OCI-LY1 (cell line): ENCODE measurements at regions not wholly inside any gene's neighbourhood (a gene's known extent, or its start where the extent isn't known, plus 50 kb on each side); places are given as distances from the start of the nearest gene placed in this dataset.

ENCODE experiments used
- H2AFZ ChIP-seq: fragments of 200-600 bp; sonication (generic), shearing (Covaris generic); 2 replicates; pipeline ENCODE4 v1.6.0; 2014; ENCODE audit warnings: antibody characterized with exemption, mild to moderate bottlenecking, low read length
- H3F3A ChIP-seq: fragments of 200-600 bp; sonication (generic), shearing (Covaris generic); 2 replicates; pipeline ENCODE4 v1.6.0; 2014; ENCODE audit warnings: mild to moderate bottlenecking, antibody characterized with exemption, low read length, moderate library complexity; ENCODE audit not compliant: insufficient read depth
- H3K27ac ChIP-seq: fragments of 200-600 bp; sonication (generic); 2 replicates; pipeline ENCODE4 v1.5.1; 2014; ENCODE audit warnings: low read length, mixed run types, mild to moderate bottlenecking, low read depth; ENCODE audit not compliant: poor library complexity, severe bottlenecking
- H3K27me3 ChIP-seq: fragments of 200-600 bp; sonication (generic); 2 replicates; pipeline ENCODE4 v1.6.0; 2014; ENCODE audit warnings: antibody characterized with exemption, mild to moderate bottlenecking, low read length, moderate library complexity; ENCODE audit not compliant: insufficient read depth
- H3K36me3 ChIP-seq: fragments of 200-600 bp; sonication (generic); 2 replicates; pipeline ENCODE4 v1.6.1; 2014; ENCODE audit warnings: mild to moderate bottlenecking, antibody characterized with exemption, low read length, moderate library complexity, mixed read lengths; ENCODE audit not compliant: insufficient read depth
- H3K4me1 ChIP-seq: fragments of 200-600 bp; sonication (generic); 2 replicates; pipeline ENCODE4 v1.5.1; 2014; ENCODE audit warnings: mild to moderate bottlenecking, low read length, moderate library complexity; ENCODE audit not compliant: insufficient read depth, severe bottlenecking
- H3K4me2 ChIP-seq: fragments of 200-600 bp; sonication (generic), shearing (Covaris generic); 2 replicates; pipeline ENCODE4 v1.6.1; 2014; ENCODE audit warnings: low read length
- H3K4me3 ChIP-seq: fragments of 200-600 bp; sonication (generic); 2 replicates; pipeline ENCODE4 v1.5.1; 2014; ENCODE audit warnings: low read length, low read depth, mild to moderate bottlenecking, mixed read lengths; ENCODE audit not compliant: poor library complexity, severe bottlenecking
- H3K79me2 ChIP-seq: fragments of 200-600 bp; shearing (Covaris generic); 2 replicates; pipeline ENCODE4 v1.6.1; 2016; ENCODE audit warnings: mixed run types, low read length, mixed read lengths; ENCODE audit not compliant: insufficient read depth
- H3K9ac ChIP-seq: fragments of 200-600 bp; sonication (generic), shearing (Covaris generic); 2 replicates; pipeline ENCODE4 v1.6.1; 2014; ENCODE audit warnings: mild to moderate bottlenecking, low read length, mixed read lengths
- H3K9me2 ChIP-seq: fragments of 200-600 bp; sonication (generic), shearing (Covaris generic); 2 replicates; pipeline ENCODE4 v1.6.1; 2014; ENCODE audit warnings: low read depth, mild to moderate bottlenecking, low read length, mixed read lengths
- H3K9me3 ChIP-seq: fragments of 200-600 bp; shearing (Covaris generic); 2 replicates; pipeline ENCODE4 v1.6.1; 2014; ENCODE audit warnings: low read length, mixed read lengths
- H4K20me1 ChIP-seq: fragments of 200-600 bp; sonication (generic), shearing (Covaris generic); 2 replicates; pipeline ENCODE4 v1.6.0; 2016; ENCODE audit warnings: mild to moderate bottlenecking, low read length; ENCODE audit not compliant: insufficient read depth
- EZH2 ChIP-seq: fragments of 200-600 bp; sonication (generic), shearing (Covaris generic); IDR thresholded peaks from 2 replicates; pipeline ENCODE4 v1.8.0; 2017; ENCODE audit warnings: borderline replicate concordance, mixed run types, mild to moderate bottlenecking, antibody characterized with exemption, low read length, moderate library complexity, mixed read lengths
- TF ChIP-seq, protein P1 (sequence below): fragments of 200-600 bp; sonication (generic), shearing (Covaris generic); IDR thresholded peaks from 2 replicates; pipeline ENCODE4 v1.5.1; 2017; ENCODE audit warnings: mild to moderate bottlenecking, antibody characterized with exemption, low read length, moderate library complexity, mixed read lengths

DNA sequence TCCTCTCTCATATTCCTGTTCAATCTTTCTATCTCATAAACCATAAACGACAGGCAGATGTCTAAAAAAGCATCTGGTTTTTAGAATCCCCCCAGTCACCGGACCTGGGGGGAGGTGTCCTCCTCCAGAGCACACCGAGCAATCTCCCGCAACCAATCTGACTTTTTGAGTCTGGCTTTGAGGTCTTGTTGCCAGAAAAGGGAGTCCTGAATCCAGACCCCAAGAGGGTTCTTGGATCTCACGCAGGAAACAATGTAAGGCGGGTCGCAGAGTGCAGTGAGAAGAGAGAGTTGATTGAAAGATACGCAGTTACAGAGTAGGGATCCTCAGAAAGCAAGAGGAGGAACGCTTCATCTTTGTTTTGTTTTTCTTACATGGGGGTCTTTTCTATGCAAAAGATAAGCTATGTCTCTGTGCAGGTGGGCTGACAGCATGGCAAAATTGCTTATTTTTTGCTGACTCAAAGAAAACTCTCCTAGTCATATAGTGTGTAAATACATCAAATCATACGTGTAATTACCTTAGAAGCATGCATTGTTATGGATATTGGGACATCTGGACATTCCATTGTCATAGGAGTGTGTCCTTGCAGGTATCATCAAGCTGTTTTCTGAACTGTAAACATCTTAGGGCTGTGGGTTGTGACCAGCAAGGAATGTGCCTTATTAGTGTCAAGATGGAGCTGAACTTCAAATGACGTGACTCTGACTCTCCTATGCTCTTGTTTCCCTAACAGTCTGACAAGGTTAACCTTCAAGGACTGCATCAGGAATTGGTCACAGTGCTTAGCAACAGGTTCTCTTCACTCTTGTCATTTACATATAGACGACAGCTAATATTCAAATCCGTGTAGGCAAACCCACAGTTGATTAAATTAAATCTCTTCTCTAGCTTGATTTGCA is 159.3 kb upstream of the DAPK1 start:
- H3K27me3 ChIP-seq = peaks cover 4% of the 10 kb centered on the region; the same call in 1 of the 2 replicates
- no peaks in the 10 kb centered on the region for H3K4me1 ChIP-seq
- no peaks in the 10 kb centered on the region for H3F3A ChIP-seq
- no peaks in the 10 kb centered on the region for H3K36me3 ChIP-seq
- no peaks in the 10 kb centered on the region for H3K79me2 ChIP-seq
- H3K9ac ChIP-seq = no peak overlapping the region
- H3K4me3 ChIP-seq = no peak overlapping the region
- H3K9me3 ChIP-seq = no peaks in the 10 kb centered on the region
- H4K20me1 ChIP-seq = no peaks in the 10 kb centered on the region
- TF ChIP-seq EZH2 = no peak
- TF ChIP-seq, protein P1, sequence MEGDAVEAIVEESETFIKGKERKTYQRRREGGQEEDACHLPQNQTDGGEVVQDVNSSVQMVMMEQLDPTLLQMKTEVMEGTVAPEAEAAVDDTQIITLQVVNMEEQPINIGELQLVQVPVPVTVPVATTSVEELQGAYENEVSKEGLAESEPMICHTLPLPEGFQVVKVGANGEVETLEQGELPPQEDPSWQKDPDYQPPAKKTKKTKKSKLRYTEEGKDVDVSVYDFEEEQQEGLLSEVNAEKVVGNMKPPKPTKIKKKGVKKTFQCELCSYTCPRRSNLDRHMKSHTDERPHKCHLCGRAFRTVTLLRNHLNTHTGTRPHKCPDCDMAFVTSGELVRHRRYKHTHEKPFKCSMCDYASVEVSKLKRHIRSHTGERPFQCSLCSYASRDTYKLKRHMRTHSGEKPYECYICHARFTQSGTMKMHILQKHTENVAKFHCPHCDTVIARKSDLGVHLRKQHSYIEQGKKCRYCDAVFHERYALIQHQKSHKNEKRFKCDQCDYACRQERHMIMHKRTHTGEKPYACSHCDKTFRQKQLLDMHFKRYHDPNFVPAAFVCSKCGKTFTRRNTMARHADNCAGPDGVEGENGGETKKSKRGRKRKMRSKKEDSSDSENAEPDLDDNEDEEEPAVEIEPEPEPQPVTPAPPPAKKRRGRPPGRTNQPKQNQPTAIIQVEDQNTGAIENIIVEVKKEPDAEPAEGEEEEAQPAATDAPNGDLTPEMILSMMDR = no peak
- H3K4me2 ChIP-seq = no peak overlapping the region
- H3K27ac ChIP-seq = no peak overlapping the region
- no peak overlapping the region for H2AFZ ChIP-seq
- no peaks in the 10 kb centered on the region for H3K9me2 ChIP-seq

GRCh38 chr9:87340391-87340790 is 157.3 kb upstream of the DAPK1 start:
- Histone ChIP-seq H3K4me1 (no peaks in the 10 kb centered on the region), H3K4me3 (no peak overlapping the region), H3K4me2 (no peak overlapping the region), H3K27me3 (peaks cover 4% of the 10 kb centered on the region; the same call in 1 of the 2 replicates), H3K36me3 (no peaks in the 10 kb centered on the region), H3K79me2 (no peaks in the 10 kb centered on the region), H3F3A (no peaks in the 10 kb centered on the region), H3K9me3 (no peaks in the 10 kb centered on the region), H2AFZ (no peak overlapping the region), H3K9ac (no peak overlapping the region), H4K20me1 (no peaks in the 10 kb centered on the region), H3K27ac (no peak overlapping the region), H3K9me2 (no peaks in the 10 kb centered on the region)
- no peak for TF ChIP-seq EZH2
- TF ChIP-seq, protein P1 = no peak

GRCh38 chr9:87342743-87343142 is 154.9 kb upstream of the DAPK1 start:
- H3K79me2 ChIP-seq = no peaks in the 10 kb centered on the region
- no peak overlapping the region for H3K27ac ChIP-seq
- no peaks in the 10 kb centered on the region for H3K4me1 ChIP-seq
- H3K4me2 ChIP-seq = no peak overlapping the region
- no peaks in the 10 kb centered on the region for H3K9me2 ChIP-seq
- no peak overlapping the region for H3K4me3 ChIP-seq
- no peaks in the 10 kb centered on the region for H3K27me3 ChIP-seq
- H2AFZ ChIP-seq = no peak overlapping the region
- no peaks in the 10 kb centered on the region for H3K9me3 ChIP-seq
- no peaks in the 10 kb centered on the region for H4K20me1 ChIP-seq
- H3K36me3 ChIP-seq = no peaks in the 10 kb centered on the region
- TF ChIP-seq EZH2 = no peak
- TF ChIP-seq, protein P1 = no peak
- no peak overlapping the region for H3K9ac ChIP-seq
- H3F3A ChIP-seq = no peaks in the 10 kb centered on the region
